NCI-H2196 (cell line): ENCODE measurements at regions not wholly inside any gene's neighbourhood (a gene's known extent, or its start where the extent isn't known, plus 50 kb on each side); places are given as distances from the start of the nearest gene placed in this dataset.

ENCODE experiments used
- DNase-seq: peaks from one replicate; lab custom pipeline; 2025; ENCODE audit not compliant: unreplicated experiment; lab: John Stamatoyannopoulos, UW

DNA sequence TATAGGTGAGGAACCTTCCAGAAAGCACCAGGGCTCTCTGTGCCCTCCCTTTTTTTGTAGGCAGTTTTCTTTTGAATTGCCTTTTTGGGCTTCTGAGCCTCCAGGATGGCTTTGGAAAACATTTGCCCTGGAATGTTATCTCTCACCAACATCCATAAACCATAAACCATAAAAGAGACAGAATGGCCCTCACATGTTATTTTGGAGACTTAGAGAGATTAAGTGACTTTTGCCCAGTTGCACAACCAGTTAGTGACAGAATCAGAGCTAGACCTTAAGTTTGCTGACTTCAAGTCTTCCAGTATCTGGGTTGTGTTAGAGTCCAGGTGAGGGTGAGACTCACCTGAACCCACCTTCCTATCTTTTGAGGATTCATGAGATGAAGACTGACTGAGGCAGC is 153.0 kb upstream of the STX18 start:
- no peak for DNase-seq

DNA sequence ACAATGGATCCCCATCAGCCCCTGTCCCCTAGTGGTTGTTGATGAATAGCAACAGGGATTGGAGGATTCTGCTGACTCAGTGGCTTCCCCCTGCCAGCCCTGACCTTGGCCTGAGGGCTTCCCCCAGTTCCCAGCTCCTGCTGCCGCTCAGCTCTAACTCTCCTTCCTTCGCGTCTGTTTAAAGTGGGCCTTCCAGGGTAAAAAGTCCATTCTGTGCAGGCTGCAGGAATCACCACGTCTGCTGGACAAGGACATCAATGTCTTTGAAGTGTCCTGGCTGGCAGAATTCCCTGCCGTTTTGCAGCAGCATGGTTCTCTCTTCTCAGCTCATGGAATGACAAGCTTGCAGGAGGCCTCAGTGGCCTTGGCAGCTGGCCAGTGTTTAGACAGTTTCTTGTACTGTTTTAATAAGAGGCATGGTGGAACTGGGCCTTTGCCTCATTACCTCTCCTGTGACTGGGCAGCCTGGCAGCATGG is 152.5 kb upstream of the STX18 start:
- DNase-seq: peak; percentile 14

DNA sequence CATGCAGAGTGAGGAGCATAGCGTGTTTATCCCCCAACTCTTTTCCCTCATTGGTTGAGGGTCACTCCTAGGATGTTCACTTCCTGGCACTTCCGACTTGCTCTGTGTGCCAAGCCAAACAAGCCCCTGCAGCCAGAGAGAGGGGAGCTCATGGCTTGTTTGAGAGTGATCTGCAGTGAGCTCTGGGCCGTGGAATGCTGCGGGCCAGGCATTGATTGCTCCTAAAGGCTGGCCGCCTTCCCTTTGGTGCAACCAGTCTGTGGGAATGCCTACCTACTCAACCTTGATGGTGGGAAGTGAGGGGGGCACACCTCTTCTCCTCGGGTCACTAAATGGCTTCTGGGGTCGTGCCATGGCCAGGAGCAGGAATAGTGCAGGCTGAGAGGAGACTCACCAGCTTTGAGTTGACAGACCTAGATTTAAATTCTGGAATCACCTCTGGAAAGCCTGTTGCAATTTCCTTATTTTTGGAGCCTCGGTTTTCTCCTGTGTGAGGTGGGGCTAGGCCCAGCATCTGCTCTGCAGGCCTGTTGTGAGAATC is 152.0 kb upstream of the STX18 start:
- DNase-seq: no peak

DNA sequence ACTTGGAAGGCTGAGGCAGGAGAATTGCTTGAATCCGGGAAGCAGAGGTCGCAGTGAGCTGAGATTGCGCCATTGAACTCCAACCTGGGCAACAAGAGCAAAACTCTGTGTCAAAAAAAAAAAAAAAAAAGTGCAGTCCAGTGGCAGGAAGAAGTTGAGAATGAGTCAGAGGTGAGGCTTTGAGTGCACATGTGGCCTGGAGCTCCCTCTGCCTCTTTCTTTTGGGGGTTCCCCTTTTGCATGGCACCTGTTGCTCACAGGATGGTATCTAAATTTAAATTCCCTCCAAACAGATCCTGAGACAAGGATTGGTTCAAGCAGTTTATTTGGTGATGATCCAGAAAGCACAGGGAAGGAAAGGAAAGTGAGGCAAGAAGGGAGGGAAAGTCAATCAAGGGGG is 151.4 kb upstream of the STX18 start:
- no peak for DNase-seq

DNA sequence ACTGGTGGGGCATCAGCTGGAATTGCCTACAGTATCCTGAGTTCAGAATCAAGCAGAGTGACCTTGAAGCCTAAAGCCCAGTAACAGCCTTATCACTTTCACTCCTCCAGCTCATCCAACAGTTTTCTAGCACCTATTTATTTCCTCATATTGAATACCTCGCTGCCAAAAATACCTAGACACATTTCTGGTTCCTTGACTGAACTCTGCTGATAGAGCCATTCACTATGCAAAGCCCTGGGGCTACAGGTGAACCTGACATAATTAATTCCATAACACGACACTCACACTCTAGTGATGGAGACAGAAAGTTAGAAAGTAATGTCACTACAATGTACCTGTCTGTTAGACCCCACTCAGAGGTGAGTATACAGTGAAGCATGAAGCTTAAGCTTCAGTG is 149.0 kb upstream of the STX18 start:
- DNase-seq: no peak

DNA sequence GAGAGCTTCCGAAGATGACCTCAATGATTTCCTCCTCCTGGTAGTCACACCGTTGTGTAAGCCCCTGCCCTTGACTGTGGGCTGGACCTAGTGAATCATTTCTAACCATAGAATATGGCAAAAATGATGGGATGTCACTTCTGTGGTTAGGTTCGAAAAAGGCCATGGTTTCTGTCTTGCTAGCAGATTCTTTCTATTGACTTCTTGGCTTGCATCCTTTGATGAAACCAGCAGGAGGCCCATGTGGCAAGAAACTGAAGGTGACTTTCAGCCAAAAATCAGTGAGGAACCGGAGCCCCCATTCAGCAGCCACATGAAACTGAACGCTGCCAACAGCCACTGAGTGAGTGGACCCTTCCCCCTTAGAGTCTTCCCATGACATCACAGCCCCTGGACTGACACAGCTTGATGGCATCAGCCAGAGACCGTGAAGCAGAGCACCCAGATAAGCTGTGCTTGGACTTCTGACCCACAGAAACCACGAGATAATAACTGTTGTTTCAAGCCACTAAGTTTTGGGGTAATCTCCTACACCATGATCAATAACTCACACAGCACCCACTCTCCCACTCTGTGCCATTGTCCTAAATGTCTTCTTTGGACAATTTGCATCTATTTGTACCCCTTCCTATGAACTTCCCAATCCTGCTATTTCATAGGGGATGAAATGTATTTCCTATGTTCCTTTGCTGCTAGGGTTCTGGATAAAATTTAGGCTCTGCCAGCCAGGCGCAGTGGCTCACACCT is 148.0 kb upstream of the STX18 start:
- no peak for DNase-seq

DNA sequence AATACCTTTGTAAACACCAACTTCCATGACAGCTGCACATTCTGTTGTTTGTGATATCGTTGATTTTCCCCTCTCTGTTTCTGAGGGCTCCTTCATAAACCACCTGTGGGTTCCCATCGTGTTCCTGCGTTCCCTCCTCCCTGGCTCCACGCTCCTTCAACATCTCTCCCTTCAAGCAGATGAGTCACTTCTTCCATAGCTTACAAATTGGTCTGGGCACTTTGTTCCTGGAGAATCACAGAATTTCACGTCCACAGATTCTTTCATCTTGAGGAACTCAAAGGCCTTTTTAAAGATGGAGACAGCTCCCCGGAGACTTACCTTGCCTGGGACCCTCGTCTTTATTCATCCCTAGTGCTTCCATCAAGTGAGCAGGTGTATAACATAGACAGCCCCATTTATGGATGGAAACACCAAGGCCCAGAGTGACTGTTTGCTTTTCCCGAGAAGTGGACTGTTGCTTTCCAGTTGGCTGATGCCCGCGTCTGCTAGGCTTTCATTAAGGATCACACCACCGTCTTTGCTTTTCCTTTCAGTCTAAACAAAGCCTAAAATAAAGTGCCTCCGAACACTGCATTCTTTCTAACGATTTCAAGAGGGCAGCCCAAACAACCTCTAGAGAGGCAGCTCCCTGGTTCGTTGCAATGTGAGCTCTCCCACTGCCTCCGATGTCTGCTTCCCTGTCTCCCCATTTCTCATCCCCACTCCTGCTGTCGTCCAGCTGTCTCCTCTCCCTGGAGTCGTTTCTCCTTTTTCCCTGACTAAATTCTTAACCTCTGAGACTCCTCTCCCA is 146.3 kb upstream of the STX18 start:
- no peak for DNase-seq

DNA sequence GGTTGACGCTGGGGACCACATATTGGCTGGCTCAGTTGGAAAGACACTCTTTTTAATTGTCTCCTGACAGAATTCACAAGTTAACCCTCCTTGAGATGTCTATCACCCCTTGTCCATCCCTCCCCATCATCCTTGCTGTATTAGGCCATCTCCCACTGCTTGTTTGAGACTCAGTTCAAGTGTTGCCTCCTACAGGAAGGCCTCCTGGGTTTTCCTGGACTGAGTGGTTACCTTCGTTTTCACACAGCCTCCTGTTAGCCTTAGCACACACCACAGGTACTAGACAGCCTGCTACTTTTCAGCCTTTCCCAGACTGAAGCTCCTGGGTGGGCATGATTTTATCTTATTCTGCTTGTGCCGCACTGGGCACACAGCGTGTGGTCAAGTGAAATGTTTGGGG is 145.3 kb upstream of the STX18 start:
- DNase-seq: no peak

DNA sequence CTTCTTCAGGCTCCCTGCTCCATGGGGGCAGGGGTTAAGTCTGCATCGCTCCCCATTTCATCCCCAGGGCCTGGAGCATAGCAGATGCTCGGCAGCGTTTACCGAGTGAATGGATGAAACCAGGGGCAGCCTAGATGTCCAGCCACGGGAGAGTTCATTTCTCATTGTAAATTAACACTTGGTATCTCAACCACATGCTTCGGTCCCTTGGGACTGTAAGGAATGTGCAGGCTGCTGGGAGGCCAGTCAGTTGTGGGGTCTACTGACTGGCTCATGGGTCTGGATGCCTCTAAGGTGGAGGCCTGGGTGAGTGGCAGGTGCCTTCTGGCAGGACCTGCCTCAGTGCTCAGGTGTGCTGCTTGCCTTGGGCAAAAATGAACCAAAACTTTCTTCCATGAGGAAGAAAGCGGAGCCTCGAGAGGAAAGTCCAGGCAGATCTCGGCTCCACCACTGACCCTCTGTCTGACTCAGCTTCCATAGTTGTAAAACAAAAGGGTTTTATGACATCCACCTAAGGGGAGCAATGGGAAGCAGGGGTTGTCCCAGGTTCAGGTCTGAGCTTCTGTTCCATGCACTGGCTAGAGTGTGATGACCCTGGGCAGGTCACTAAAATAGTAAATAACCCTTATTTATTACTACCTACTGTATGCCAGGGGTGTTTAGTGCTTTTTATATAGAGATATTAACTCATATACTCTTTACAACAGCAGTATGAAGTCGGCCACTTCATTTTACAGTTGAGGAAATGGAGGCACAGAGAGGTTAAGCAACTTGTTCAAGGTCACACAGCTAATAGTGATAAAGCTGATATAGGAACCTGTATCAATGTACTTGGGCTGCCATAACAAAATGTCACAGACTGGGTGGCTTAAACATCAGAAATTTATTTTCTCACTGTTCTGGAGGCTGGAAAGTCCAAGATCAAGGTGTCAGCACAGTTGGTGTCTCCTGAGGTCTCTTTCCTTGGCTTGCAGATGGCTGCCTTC is 144.3 kb upstream of the STX18 start:
- DNase-seq: no peak

DNA sequence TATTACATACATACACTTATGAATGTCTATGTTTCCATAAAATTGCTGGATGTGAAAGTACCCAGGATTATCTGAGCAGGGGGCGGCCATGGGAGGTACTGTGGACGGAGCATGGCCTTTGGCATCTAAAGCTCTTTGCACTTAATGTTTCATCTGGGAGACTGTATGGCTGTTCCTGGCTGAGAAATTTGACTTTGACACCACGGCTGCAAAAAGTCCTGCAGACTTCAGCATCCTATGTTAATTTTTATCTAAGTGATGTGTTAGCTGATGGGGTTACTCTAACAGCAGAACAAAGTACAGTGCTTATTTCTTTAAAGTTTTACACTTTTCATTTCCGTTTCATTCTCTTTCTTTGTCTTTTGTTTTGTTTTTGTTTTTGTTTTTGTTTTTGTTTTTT is 139.8 kb upstream of the STX18 start:
- no peak for DNase-seq

DNA sequence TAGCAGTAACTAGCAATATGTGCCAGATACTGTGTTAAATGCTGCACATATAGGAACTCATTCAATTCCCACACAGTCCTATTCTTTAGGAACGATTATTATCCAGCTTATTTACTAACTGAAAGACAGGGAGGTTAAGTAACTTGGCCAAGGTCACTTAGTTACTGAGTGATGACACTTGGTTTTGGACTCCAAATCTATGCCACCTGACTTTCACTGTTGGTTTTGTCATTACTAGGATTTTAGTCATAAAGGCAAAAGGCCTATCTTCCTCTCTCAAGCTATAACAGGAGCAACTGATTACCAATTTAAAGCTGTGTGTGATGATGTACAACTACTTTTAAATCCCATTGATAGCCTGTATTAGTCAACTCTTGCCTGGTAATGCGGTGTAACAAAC is 138.9 kb upstream of the STX18 start:
- DNase-seq: no peak

DNA sequence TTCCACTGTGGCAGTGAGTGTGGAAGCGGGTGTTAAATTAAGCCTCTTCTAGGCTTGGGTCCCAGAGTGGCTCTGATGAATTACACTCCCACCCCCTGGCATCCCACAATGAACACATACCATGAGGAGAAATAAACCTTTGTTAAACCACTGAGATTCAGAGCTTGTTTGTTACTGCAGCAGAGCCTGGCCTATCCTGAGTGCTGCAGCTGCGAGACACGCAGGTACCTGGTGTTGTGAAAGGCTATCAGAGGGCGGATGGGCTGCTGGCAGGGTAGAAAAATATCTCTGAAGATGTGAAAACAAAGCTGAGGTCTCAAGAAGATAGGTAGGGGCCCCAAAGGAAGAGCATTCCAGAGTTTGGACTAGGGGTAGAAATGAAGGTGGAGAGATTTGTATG is 138.4 kb upstream of the STX18 start:
- no peak for DNase-seq

DNA sequence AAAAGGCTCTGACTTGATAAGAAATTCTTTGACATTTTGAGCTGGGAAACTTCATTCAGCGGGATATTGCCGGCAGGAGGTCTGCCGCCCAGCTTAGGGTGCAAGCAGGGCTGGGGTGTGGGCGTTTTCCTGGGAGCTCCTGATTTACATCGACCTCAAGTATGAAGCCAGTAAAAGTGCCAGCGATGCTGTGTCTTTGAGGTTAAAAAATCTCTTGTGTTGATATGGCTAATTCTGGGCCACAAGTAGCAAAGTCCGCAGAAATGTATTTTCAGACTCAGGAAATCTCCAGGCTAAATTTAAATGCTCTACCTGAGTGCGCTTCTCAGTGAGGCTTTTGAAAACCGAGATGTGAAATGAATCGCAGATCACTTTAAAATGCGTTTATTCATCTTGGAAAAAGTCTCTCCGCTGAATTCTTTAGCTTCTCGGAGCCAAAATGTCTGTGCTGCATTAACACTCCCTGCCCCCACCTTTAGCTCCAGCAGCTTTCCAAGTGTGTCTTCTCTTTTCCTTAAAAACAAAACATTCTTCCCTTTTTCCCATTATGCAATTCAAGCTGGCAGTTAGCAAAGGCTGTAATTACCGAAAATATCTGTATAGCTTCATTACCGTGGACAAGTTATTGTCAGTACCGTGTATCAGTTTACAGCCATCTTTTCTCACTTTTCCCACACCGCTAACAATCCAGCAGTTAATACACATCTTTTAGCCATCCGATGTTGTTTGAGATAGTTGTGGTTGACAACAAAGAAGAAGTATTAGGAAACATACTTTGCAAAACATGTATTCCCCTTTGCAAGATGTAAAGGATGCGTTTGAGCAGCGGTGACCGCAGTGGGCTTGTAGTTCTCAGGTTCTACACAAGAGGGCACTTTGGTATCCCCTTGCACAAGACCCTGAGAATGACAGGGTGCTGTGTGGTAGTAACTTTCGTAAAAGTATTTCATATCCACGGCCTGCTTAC is 136.0 kb upstream of the STX18 start:
- no peak for DNase-seq

DNA sequence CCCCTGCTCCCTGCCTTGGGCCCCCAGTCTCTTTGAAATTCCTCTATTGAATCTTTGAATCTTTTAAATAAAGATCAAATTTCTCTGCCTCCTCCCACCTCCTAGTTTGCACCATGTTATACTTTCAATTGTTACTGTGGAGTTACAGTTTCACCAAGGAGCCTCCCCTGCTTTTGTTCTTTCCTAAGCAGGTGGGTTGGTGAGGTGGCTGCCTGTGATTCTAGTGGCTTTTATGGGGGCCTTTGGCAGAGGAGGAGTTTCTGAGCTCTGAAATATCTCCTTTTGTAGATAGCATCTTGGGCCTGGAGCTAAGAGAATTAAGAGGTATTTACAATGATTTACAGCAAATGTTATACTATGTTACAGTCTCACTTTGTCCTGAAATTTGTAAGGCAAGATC is 133.8 kb upstream of the STX18 start:
- no peak for DNase-seq

DNA sequence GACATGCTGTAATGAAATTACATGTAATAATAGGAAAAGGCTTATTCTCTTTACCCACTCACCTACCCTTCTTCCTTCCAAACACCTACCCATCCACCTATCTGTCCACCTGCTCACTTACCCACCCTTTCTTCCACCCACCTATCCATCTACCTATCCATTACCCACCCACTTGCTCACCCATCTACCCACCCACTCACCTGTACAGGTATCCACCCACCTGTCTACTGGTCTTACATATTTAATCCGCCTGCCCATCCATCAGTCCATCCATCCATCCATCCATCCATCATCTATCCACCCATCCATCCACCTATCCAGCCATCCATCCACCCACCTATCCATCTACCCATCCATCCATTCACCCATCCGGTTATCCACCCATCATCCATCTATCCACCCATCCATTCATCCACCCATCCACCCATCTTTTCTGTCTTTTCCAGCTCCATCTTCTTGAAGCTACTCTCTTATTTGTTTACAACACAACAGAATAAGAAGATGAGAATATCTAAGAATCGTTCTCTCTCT is 133.3 kb upstream of the STX18 start:
- no peak for DNase-seq

DNA sequence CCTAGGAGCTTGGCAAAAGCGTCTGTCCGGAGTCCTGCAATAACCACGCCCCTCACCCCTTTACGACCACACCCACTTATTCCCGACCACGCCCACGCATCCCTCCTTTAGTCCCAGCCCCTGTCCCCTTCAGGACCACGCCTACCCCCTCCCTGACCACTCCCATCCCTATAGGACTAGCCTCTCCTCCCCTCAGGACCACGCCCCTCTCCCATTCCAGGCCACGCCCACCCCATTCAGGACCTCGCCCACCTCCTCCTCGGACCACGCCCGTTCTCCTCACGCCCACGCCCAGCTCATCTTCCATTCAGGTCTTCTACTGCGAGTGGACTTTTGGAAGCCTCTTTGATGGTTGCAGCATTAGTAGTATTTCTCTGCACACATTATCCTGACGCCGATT is 131.2 kb upstream of the STX18 start:
- DNase-seq: no peak

DNA sequence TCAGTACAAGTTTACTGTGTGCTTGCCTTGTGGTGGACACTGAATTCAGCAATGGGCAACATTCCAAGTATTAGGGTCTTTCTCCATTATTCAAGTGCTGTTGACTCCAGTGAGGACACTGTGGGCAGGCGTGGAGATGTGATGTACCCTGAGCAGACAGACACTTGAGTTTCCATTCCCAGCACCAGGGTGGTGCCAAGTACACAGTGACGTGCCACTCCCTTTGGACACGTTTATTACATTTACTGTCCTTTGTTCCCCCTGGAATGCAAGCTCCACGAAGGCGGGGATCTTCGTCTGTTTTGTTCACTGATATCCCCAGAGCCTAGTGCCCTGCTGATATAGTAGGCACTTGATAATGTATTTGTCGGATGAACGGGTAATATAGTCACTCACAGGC is 130.6 kb upstream of the STX18 start:
- DNase-seq: no peak

DNA sequence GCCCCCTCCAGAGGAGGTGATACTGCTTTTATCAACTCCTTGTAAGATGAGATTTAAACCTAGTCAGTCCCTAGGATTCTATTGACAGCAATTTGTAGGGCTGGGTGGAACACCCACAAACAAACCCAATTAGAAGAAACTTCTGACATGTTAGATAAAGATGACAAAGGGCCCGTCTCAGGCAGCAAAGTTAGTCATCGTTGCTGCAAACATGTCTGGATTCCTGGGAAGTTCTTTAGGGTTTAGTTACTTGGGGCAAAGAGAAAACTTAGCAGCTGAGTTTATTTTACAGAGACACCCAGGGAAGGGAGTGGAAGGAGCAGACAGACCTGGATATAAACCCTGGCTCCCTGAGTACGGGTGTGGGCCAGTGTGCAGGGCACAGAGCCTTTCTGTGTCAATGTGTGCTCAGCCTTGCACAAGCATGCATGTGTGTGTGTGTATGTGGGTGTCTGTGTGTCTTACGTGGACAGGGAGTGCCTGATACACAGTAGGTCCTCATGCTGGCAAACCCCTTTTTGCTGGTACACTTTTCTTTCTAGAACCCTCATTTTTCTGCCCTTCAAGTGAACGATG is 130.0 kb upstream of the STX18 start:
- DNase-seq: no peak

DNA sequence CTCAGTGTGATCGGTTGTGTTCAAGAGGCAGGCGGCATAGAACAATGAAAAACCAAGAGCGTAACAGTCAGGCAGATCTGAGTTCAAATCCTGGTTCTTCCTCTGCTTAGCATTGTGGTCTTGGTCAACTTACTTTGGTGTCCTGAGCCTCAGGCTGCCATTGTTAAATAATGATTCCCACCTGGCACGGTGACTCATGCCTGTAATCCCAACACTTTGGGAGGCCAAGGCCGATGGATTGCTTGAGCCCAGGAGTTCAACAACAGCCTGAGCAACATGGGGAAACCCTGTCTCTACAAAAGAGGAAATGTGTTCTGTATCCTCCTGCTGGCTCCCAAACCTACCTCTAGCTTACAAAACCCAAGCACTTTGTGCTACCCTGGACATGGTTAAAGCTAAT is 129.0 kb upstream of the STX18 start:
- DNase-seq: no peak
